GM03348 (cell line): ENCODE measurements at regions not wholly inside any gene's neighbourhood (a gene's known extent, or its start where the extent isn't known, plus 50 kb on each side); places are given as distances from the start of the nearest gene placed in this dataset.

ENCODE experiments used
- DNase-seq: peaks from one replicate; pipeline ENCODE4 v3.0.0; 2012; ENCODE audit warnings: low spot score

- no peak for DNase-seq
Measured at GRCh38 chr20:24762791-24763350, 186.2 kb upstream of the CST7 start.

GRCh38 chr20:24763386-24764026 is 185.6 kb upstream of the CST7 start:
- DNase-seq = no peak

- no peak for DNase-seq
Measured at GRCh38 chr20:24764027-24764793, 184.9 kb upstream of the CST7 start.

GRCh38 chr20:24764794-24765202 is 184.3 kb upstream of the CST7 start:
- no peak for DNase-seq

GRCh38 chr20:24765316-24766142 is 183.5 kb upstream of the CST7 start:
- DNase-seq = no peak

GRCh38 chr20:24766143-24766527 is 182.9 kb upstream of the CST7 start:
- no peak for DNase-seq

GRCh38 chr20:24766826-24767622 is 182.0 kb upstream of the CST7 start:
- no peak for DNase-seq

GRCh38 chr20:24767623-24768100 is 181.4 kb upstream of the CST7 start:
- no peak for DNase-seq

GRCh38 chr20:24768201-24768636 is 180.8 kb upstream of the CST7 start:
- no peak for DNase-seq

- DNase-seq = no peak
Measured at GRCh38 chr20:24768713-24769601, 180.1 kb upstream of the CST7 start.

GRCh38 chr20:24769878-24770627 is 179.0 kb upstream of the CST7 start:
- no peak for DNase-seq

- DNase-seq = no peak
Measured at GRCh38 chr20:24770628-24771541, 178.2 kb upstream of the CST7 start.

- DNase-seq = no peak
Measured at GRCh38 chr20:24771542-24772061, 177.5 kb upstream of the CST7 start.

- no peak for DNase-seq
Measured at GRCh38 chr20:24772667-24773066, 176.4 kb upstream of the CST7 start.

- DNase-seq = no peak
Measured at GRCh38 chr20:24773168-24773567, 175.9 kb upstream of the CST7 start.

GRCh38 chr20:24773751-24774201 is 175.3 kb upstream of the CST7 start:
- DNase-seq = peak; percentile 73

GRCh38 chr20:24775966-24776365 is 173.1 kb upstream of the CST7 start:
- no peak for DNase-seq

- no peak for DNase-seq
Measured at GRCh38 chr20:24776755-24777271, 172.3 kb upstream of the CST7 start.
